Glutamatergic neuron (in vitro differentiated cells): ENCODE measurements at regions not wholly inside any gene's neighbourhood (a gene's known extent, or its start where the extent isn't known, plus 50 kb on each side); places are given as distances from the start of the nearest gene placed in this dataset.

Source experiments
- DNase-seq: peaks from one replicate; pipeline ENCODE4 v3.0.0; 2022
- H3K27ac Mint-ChIP-seq: one replicate; pipeline ENCODE4 v1.8.0; 2020; ENCODE audit warnings: mild to moderate bottlenecking, mixed read lengths, inconsistent platforms; ENCODE audit not compliant: unreplicated experiment
- H3K27me3 Mint-ChIP-seq: one replicate; pipeline ENCODE4 v1.8.0; 2020; ENCODE audit warnings: mild to moderate bottlenecking, moderate library complexity, mixed read lengths, inconsistent platforms; ENCODE audit not compliant: unreplicated experiment
- H3K36me3 Mint-ChIP-seq: one replicate; pipeline ENCODE4 v1.8.0; 2020; ENCODE audit warnings: mild to moderate bottlenecking, mixed read lengths, inconsistent platforms; ENCODE audit not compliant: unreplicated experiment
- H3K4me1 Mint-ChIP-seq: one replicate; pipeline ENCODE4 v1.8.0; 2020; ENCODE audit warnings: mild to moderate bottlenecking, low read depth, mixed read lengths, inconsistent platforms; ENCODE audit not compliant: unreplicated experiment
- H3K4me3 Mint-ChIP-seq: one replicate; pipeline ENCODE4 v1.8.0; 2020; ENCODE audit warnings: mild to moderate bottlenecking, mixed read lengths, inconsistent platforms; ENCODE audit not compliant: unreplicated experiment
- H3K9me3 Mint-ChIP-seq: one replicate; pipeline ENCODE4 v1.8.0; 2020; ENCODE audit warnings: mild to moderate bottlenecking, moderate library complexity, mixed read lengths, inconsistent platforms; ENCODE audit not compliant: unreplicated experiment
- CTCF ChIP-seq: fragments of 200-600 bp; sonication (generic); IDR thresholded peaks from one replicate; pipeline ENCODE4 v1.5.0; 2021; ENCODE audit not compliant: partially characterized antibody, unreplicated experiment

GRCh38 chr2:120616261-120616660, 119.4 kb upstream of the GLI2 start:
- Mint-ChIP-seq H3K4me1 (peaks cover 7% of the 10 kb centered on the region), H3K9me3 (peaks cover 4% of the 10 kb centered on the region), H3K27ac (no peak overlapping the region), H3K27me3 (peaks cover 8% of the 10 kb centered on the region), H3K36me3 (peaks cover 5% of the 10 kb centered on the region), H3K4me3 (no peak overlapping the region)
- no peak for DNase-seq
- no peak for TF ChIP-seq CTCF

- H3K4me1 Mint-ChIP-seq: peaks cover 5% of the 10 kb centered on the region
- H3K36me3 Mint-ChIP-seq: peaks cover 5% of the 10 kb centered on the region
- peaks cover 4% of the 10 kb centered on the region for H3K9me3 Mint-ChIP-seq
- H3K27ac Mint-ChIP-seq: no peak overlapping the region
- no peak for DNase-seq
- no peak for TF ChIP-seq CTCF
- peaks cover 8% of the 10 kb centered on the region for H3K27me3 Mint-ChIP-seq
- no peak overlapping the region for H3K4me3 Mint-ChIP-seq
Measured at GRCh38 chr2:120617055-120617454, 118.6 kb upstream of the GLI2 start.

GRCh38 chr2:120618830-120619229, 116.8 kb upstream of the GLI2 start:
- Mint-ChIP-seq H3K4me1 (no peaks in the 10 kb centered on the region), H3K4me3 (no peak overlapping the region), H3K36me3 (peaks cover 5% of the 10 kb centered on the region), H3K27me3 (peaks cover 3% of the 10 kb centered on the region), H3K9me3 (peaks cover 4% of the 10 kb centered on the region), H3K27ac (no peak overlapping the region)
- no peak for TF ChIP-seq CTCF
- DNase-seq: no peak

- H3K4me3 Mint-ChIP-seq: no peak overlapping the region
- H3K27me3 Mint-ChIP-seq: peaks cover 3% of the 10 kb centered on the region
- DNase-seq: no peak
- TF ChIP-seq CTCF: no peak
- peaks cover 1% of the 10 kb centered on the region for H3K4me1 Mint-ChIP-seq
- H3K9me3 Mint-ChIP-seq: peaks cover 4% of the 10 kb centered on the region
- no peak overlapping the region for H3K27ac Mint-ChIP-seq
- peaks cover 5% of the 10 kb centered on the region for H3K36me3 Mint-ChIP-seq
Measured at GRCh38 chr2:120619579-120619978, 116.1 kb upstream of the GLI2 start.

GRCh38 chr2:120620025-120620793, 115.5 kb upstream of the GLI2 start:
- no peak for TF ChIP-seq CTCF
- Mint-ChIP-seq H3K36me3 (peaks cover 5% of the 10 kb centered on the region), H3K27me3 (peaks cover under 1% of the 10 kb centered on the region), H3K27ac (no peak overlapping the region), H3K4me3 (no peak overlapping the region), H3K9me3 (peaks cover 4% of the 10 kb centered on the region), H3K4me1 (peaks cover 1% of the 10 kb centered on the region)
- DNase-seq: no peak
